Activated CD4-positive, alpha-beta T cell treated with anti-CD3 and anti-CD28 coated beads, Interleukin-2, amount 10 ng/mL, durations not matched to agents 24 days and 14 days (primary cell): ENCODE measurements at regions not wholly inside any gene's neighbourhood (a gene's known extent, or its start where the extent isn't known, plus 50 kb on each side); places are given as distances from the start of the nearest gene placed in this dataset.

Source experiments
- DNase-seq: peaks from one replicate; pipeline ENCODE4 v3.0.0; 2022
- H3K27ac Mint-ChIP-seq: one replicate; pipeline ENCODE4 v1.8.0; 2022; ENCODE audit warnings: mild to moderate bottlenecking, mixed read lengths
- H3K27me3 Mint-ChIP-seq: one replicate; pipeline ENCODE4 v1.8.0; 2022; ENCODE audit warnings: mixed read lengths
- H3K36me3 Mint-ChIP-seq: one replicate; pipeline ENCODE4 v1.8.0; 2022; ENCODE audit warnings: low read depth, mild to moderate bottlenecking, mixed read lengths
- H3K4me1 Mint-ChIP-seq: one replicate; pipeline ENCODE4 v1.8.0; 2021; ENCODE audit warnings: mixed read lengths
- H3K4me3 Mint-ChIP-seq: one replicate; pipeline ENCODE4 v1.8.0; 2022; ENCODE audit warnings: mild to moderate bottlenecking, moderate library complexity, mixed read lengths
- H3K9me3 Mint-ChIP-seq: one replicate; pipeline ENCODE4 v1.8.0; 2021; ENCODE audit warnings: mixed read lengths
- intact Hi-C: fragments of 100-400 bp; cut with micrococcal nuclease; formaldehyde crosslinking; loops from one replicate; pipeline ENCODE4 v1.15.1; 2023

- Mint-ChIP-seq H3K4me1 (no peaks in the 10 kb centered on the region), H3K9me3 (peaks cover 3% of the 10 kb centered on the region), H3K27ac (no peak overlapping the region), H3K4me3 (no peak overlapping the region), H3K36me3 (no peaks in the 10 kb centered on the region), H3K27me3 (no peaks in the 10 kb centered on the region)
- DNase-seq, result no peak
- intact Hi-C loops, result no loop called here
Observed at GRCh38 chr18:10009321-10010144, 95.7 kb downstream of the VAPA start.

GRCh38 chr18:10010611-10011015 lies 96.8 kb downstream of the VAPA start:
- Mint-ChIP-seq H3K27me3 (peaks cover 2% of the 10 kb centered on the region), H3K36me3 (no peaks in the 10 kb centered on the region), H3K4me3 (no peak overlapping the region), H3K27ac (no peak overlapping the region), H3K9me3 (peaks cover 3% of the 10 kb centered on the region), H3K4me1 (no peaks in the 10 kb centered on the region)
- intact Hi-C loops, result no loop called here
- no peak for DNase-seq

GRCh38 chr18:10011061-10011460 lies 97.2 kb downstream of the VAPA start:
- intact Hi-C loops, result no loop called here
- no peak overlapping the region for H3K27ac Mint-ChIP-seq
- H3K36me3 Mint-ChIP-seq, result no peaks in the 10 kb centered on the region
- no peak overlapping the region for H3K4me3 Mint-ChIP-seq
- peaks cover 3% of the 10 kb centered on the region for H3K9me3 Mint-ChIP-seq
- peaks cover under 1% of the 10 kb centered on the region for H3K4me1 Mint-ChIP-seq
- H3K27me3 Mint-ChIP-seq, result peaks cover 2% of the 10 kb centered on the region
- DNase-seq, result no peak

GRCh38 chr18:10011751-10012150 lies 97.9 kb downstream of the VAPA start:
- H3K27ac Mint-ChIP-seq, result no peak overlapping the region
- no peak overlapping the region for H3K4me3 Mint-ChIP-seq
- H3K9me3 Mint-ChIP-seq, result peaks cover 3% of the 10 kb centered on the region
- H3K4me1 Mint-ChIP-seq, result peaks cover 6% of the 10 kb centered on the region
- intact Hi-C loops, result no loop called here
- DNase-seq, result no peak
- H3K27me3 Mint-ChIP-seq, result peaks cover 2% of the 10 kb centered on the region
- no peaks in the 10 kb centered on the region for H3K36me3 Mint-ChIP-seq

- intact Hi-C loops, result no loop called here
- Mint-ChIP-seq H3K4me1 (peaks cover 6% of the 10 kb centered on the region), H3K9me3 (peaks cover 3% of the 10 kb centered on the region), H3K27ac (no peak overlapping the region), H3K36me3 (no peaks in the 10 kb centered on the region), H3K27me3 (peaks cover 2% of the 10 kb centered on the region), H3K4me3 (no peak overlapping the region)
- DNase-seq, result no peak
Observed at GRCh38 chr18:10012526-10012925, 98.7 kb downstream of the VAPA start.

GRCh38 chr18:10013621-10014543 lies 100.1 kb downstream of the VAPA start:
- H3K27me3 Mint-ChIP-seq, result peaks cover 2% of the 10 kb centered on the region
- H3K4me3 Mint-ChIP-seq, result no peak overlapping the region
- peaks cover 6% of the 10 kb centered on the region for H3K4me1 Mint-ChIP-seq
- H3K27ac Mint-ChIP-seq, result no peak overlapping the region
- DNase-seq, result no peak
- no peaks in the 10 kb centered on the region for H3K36me3 Mint-ChIP-seq
- H3K9me3 Mint-ChIP-seq, result no peaks in the 10 kb centered on the region
- intact Hi-C loops, result no loop called here

GRCh38 chr18:10015288-10015701 lies 101.5 kb downstream of the VAPA start:
- Mint-ChIP-seq H3K36me3 (no peaks in the 10 kb centered on the region), H3K27ac (no peak overlapping the region), H3K4me3 (no peak overlapping the region), H3K27me3 (peaks cover 2% of the 10 kb centered on the region), H3K9me3 (no peaks in the 10 kb centered on the region), H3K4me1 (peaks cover 6% of the 10 kb centered on the region)
- intact Hi-C loops, result no loop called here
- DNase-seq, result no peak

- peaks cover 4% of the 10 kb centered on the region for H3K27me3 Mint-ChIP-seq
- H3K9me3 Mint-ChIP-seq, result no peaks in the 10 kb centered on the region
- H3K27ac Mint-ChIP-seq, result no peak overlapping the region
- peaks cover 6% of the 10 kb centered on the region for H3K4me1 Mint-ChIP-seq
- intact Hi-C loops, result no loop called here
- no peak overlapping the region for H3K4me3 Mint-ChIP-seq
- H3K36me3 Mint-ChIP-seq, result no peaks in the 10 kb centered on the region
- DNase-seq, result no peak
Observed at GRCh38 chr18:10015941-10016819, 102.4 kb downstream of the VAPA start.

- Mint-ChIP-seq H3K4me3 (no peak overlapping the region), H3K36me3 (no peaks in the 10 kb centered on the region), H3K27ac (no peak overlapping the region), H3K27me3 (peaks cover 4% of the 10 kb centered on the region), H3K4me1 (peaks cover 6% of the 10 kb centered on the region), H3K9me3 (no peaks in the 10 kb centered on the region)
- intact Hi-C loops, result no loop called here
- DNase-seq, result no peak
Observed at GRCh38 chr18:10017043-10017442, 103.2 kb downstream of the VAPA start.

- H3K4me3 Mint-ChIP-seq, result no peak overlapping the region
- DNase-seq, result no peak
- peaks cover 4% of the 10 kb centered on the region for H3K27me3 Mint-ChIP-seq
- no peaks in the 10 kb centered on the region for H3K9me3 Mint-ChIP-seq
- intact Hi-C loops, result no loop called here
- no peak overlapping the region for H3K27ac Mint-ChIP-seq
- H3K36me3 Mint-ChIP-seq, result no peaks in the 10 kb centered on the region
- peaks cover 6% of the 10 kb centered on the region for H3K4me1 Mint-ChIP-seq
Observed at GRCh38 chr18:10018289-10018688, 104.5 kb downstream of the VAPA start.

GRCh38 chr18:10020171-10020570 lies 106.4 kb downstream of the VAPA start:
- no peak for DNase-seq
- Mint-ChIP-seq H3K4me3 (no peak overlapping the region), H3K36me3 (no peaks in the 10 kb centered on the region), H3K4me1 (peaks cover 6% of the 10 kb centered on the region), H3K27ac (no peak overlapping the region), H3K9me3 (no peaks in the 10 kb centered on the region), H3K27me3 (peaks cover 3% of the 10 kb centered on the region)
- intact Hi-C loops, result no loop called here

GRCh38 chr18:10022365-10022764 lies 108.5 kb downstream of the VAPA start:
- H3K9me3 Mint-ChIP-seq, result no peaks in the 10 kb centered on the region
- H3K36me3 Mint-ChIP-seq, result no peaks in the 10 kb centered on the region
- intact Hi-C loops, result no loop called here
- H3K27ac Mint-ChIP-seq, result no peak overlapping the region
- H3K4me3 Mint-ChIP-seq, result no peak overlapping the region
- no peaks in the 10 kb centered on the region for H3K4me1 Mint-ChIP-seq
- peaks cover 2% of the 10 kb centered on the region for H3K27me3 Mint-ChIP-seq
- no peak for DNase-seq

GRCh38 chr18:10023853-10024570 lies 110.2 kb downstream of the VAPA start:
- intact Hi-C loops, result no loop called here
- H3K36me3 Mint-ChIP-seq, result no peaks in the 10 kb centered on the region

More at GRCh38 chr18:10023853-10024570, 110.2 kb downstream of the VAPA start:
- no peaks in the 10 kb centered on the region for H3K4me1 Mint-ChIP-seq
- H3K4me3 Mint-ChIP-seq, result no peak overlapping the region
- no peak for DNase-seq
- H3K27ac Mint-ChIP-seq, result no peak overlapping the region
- no peaks in the 10 kb centered on the region for H3K9me3 Mint-ChIP-seq
- H3K27me3 Mint-ChIP-seq, result peaks cover 2% of the 10 kb centered on the region
